Fibroblast of the aortic adventitia (primary cell): ENCODE measurements at regions not wholly inside any gene's neighbourhood (a gene's known extent, or its start where the extent isn't known, plus 50 kb on each side); places are given as distances from the start of the nearest gene placed in this dataset.

Experiments used
- DNase-seq: peaks from one replicate; pipeline ENCODE4 v3.0.0-alpha.2; 2010; ENCODE audit warnings: low read depth
- H3K4me3 ChIP-seq: 2 replicates; pipeline ENCODE4 v1.5.1; 2011; ENCODE audit warnings: low read depth, mild to moderate bottlenecking, control low read depth, low read length, moderate library complexity
- CTCF ChIP-seq: IDR thresholded peaks from 2 replicates; pipeline ENCODE4 v1.5.1; 2011; ENCODE audit warnings: mild to moderate bottlenecking, low read length, control low read depth, inconsistent platforms; ENCODE audit not compliant: insufficient read depth

- no peak for DNase-seq
- no peak overlapping the region for H3K4me3 ChIP-seq
- TF ChIP-seq CTCF, result no peak
These were observed 57.3 kb upstream of the CASZ1 start for GRCh38 chr1:10853701-10854100.

GRCh38 chr1:10854856-10855459, 58.5 kb upstream of the CASZ1 start:
- TF ChIP-seq CTCF, result no peak
- no peak overlapping the region for H3K4me3 ChIP-seq
- DNase-seq, result no peak

- no peak for DNase-seq
- H3K4me3 ChIP-seq, result no peak overlapping the region
- TF ChIP-seq CTCF, result no peak
These were observed 59.8 kb upstream of the CASZ1 start for GRCh38 chr1:10856176-10856683.

GRCh38 chr1:10856863-10857598, 60.6 kb upstream of the CASZ1 start:
- no peak overlapping the region for H3K4me3 ChIP-seq

GRCh38 chr1:10857687-10858086, 61.2 kb upstream of the CASZ1 start:
- DNase-seq, result no peak
- H3K4me3 ChIP-seq, result no peak overlapping the region
- TF ChIP-seq CTCF, result no peak

More at GRCh38 chr1:10856863-10857598, 60.6 kb upstream of the CASZ1 start:
- TF ChIP-seq CTCF, result no peak
- DNase-seq, result no peak

- no peak for DNase-seq
- no peak overlapping the region for H3K4me3 ChIP-seq
- TF ChIP-seq CTCF, result no peak
These were observed 63.8 kb upstream of the CASZ1 start for GRCh38 chr1:10860218-10860617.

- no peak for DNase-seq
- no peak overlapping the region for H3K4me3 ChIP-seq
- TF ChIP-seq CTCF, result no peak
These were observed 64.2 kb upstream of the CASZ1 start for GRCh38 chr1:10860682-10861081.
